ENCODE measurements at regions not wholly inside any gene's neighbourhood (a gene's known extent, or its start where the extent isn't known, plus 50 kb on each side); places are given as distances from the start of the nearest gene placed in this dataset.
A peak's percentile ranks its signal among the peaks of the same experiment; 100 is the strongest.

- DNase-seq (no peak), ATAC-seq (no peak)
- no peak overlapping the region for H3K27ac ChIP-seq (ENCODE audit: low read length)
- no peaks in the 10 kb centered on the region for H3K27me3 ChIP-seq (ENCODE audit: control insufficient read depth, insufficient read depth)
- intact Hi-C loops (cut with DNase I), result no loop called here
- H3K9me3 ChIP-seq (ENCODE audit: control insufficient read depth, low read length), result no peaks in the 10 kb centered on the region
- WGBS, result 95% methylated on average over 13 of the region's 13 CpGs
- no peaks in the 10 kb centered on the region for H3K4me1 ChIP-seq (ENCODE audit: control insufficient read depth, insufficient read depth, low read length)
- no peak overlapping the region for H3K4me3 ChIP-seq (ENCODE audit: low read length)
These were observed 122.8 kb upstream of the NOCT start for GRCh38 chr4:138892483-138893407.

GRCh38 chr4:138891631-138892031 is 124.0 kb upstream of the NOCT start:
- Histone ChIP-seq H3K9me3 (ENCODE audit: control insufficient read depth, low read length) (no peaks in the 10 kb centered on the region), H3K27ac (ENCODE audit: low read length) (no peak overlapping the region), H3K4me3 (ENCODE audit: low read length) (no peak overlapping the region), H3K27me3 (ENCODE audit: control insufficient read depth, insufficient read depth) (no peaks in the 10 kb centered on the region), H3K4me1 (ENCODE audit: control insufficient read depth, insufficient read depth, low read length) (no peaks in the 10 kb centered on the region)
- ATAC-seq (no peak), DNase-seq (no peak)
- intact Hi-C loops (cut with DNase I), result no loop called here
- WGBS, result 68% methylated on average over 6 of the region's 6 CpGs

DNA sequence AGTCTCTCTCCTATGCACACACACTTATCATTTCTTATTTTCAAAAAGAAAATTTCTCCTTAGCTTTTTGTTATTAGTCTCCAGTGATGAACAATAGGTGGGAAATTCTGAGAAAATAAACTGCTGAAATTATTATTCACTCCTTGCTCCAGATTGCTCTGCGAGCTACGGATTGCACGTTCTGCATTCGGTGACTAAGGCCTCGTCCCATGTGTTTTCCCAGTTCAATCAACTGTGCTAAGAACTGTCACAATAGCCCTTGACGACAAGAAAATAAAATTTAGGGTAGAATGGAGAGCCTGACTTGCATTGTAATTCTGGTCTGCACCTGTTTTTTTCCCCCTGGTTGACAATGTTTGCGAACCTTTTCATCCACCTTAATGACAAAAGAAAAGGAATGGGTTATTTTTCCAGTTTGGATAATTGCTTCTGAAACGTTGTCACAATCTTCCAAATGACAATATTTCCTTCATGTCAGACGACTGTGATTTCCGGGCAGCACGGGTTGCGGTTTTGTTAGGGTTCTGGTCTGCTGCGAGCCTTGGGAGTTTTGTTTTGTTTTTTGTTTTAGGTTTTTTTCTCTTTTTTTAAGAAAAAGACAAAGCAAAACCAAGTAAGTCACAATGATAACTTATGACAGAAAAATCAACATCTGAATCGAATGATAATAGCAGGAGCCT is 124.5 kb upstream of the NOCT start:
- no peaks in the 10 kb centered on the region for H3K27me3 ChIP-seq (ENCODE audit: control insufficient read depth, insufficient read depth)
- ATAC-seq, result no peak

DNA sequence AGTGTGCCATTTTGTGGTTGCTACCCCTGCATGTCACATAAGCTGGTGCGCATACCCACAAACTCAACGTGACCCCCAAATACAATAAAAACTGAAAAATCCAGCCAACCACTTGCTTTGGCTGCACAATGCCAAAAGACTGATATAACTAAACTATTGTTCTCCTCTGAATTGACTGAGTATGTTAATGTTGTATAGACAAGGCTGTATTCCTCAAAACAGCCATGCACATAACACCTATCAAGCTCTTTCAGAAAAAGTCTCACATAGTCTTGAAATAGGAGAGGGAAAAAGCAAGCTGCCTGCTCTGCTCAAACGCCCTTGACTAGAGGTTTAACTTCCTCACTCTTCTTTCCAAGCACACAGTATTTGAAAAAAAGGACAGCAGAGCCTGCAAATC is 126.4 kb upstream of the NOCT start:
- DNase-seq (no peak), ATAC-seq (no peak)
- H3K4me3 ChIP-seq (ENCODE audit: low read length), result no peak overlapping the region
- intact Hi-C loops (cut with DNase I), result no loop called here
- no peak overlapping the region for H3K27ac ChIP-seq (ENCODE audit: low read length)
- no peaks in the 10 kb centered on the region for H3K27me3 ChIP-seq (ENCODE audit: control insufficient read depth, insufficient read depth)
- no peaks in the 10 kb centered on the region for H3K9me3 ChIP-seq (ENCODE audit: control insufficient read depth, low read length)
- 79% methylated on average over 3 of the region's 3 CpGs for WGBS
- H3K4me1 ChIP-seq (ENCODE audit: control insufficient read depth, insufficient read depth, low read length), result no peaks in the 10 kb centered on the region

More for the DNA sequence above, 124.5 kb upstream of the NOCT start:
- Histone ChIP-seq H3K27ac (ENCODE audit: low read length) (no peak overlapping the region), H3K4me3 (ENCODE audit: low read length) (peak overlapping the region; percentile 23), H3K4me1 (ENCODE audit: control insufficient read depth, insufficient read depth, low read length) (no peaks in the 10 kb centered on the region), H3K9me3 (ENCODE audit: control insufficient read depth, low read length) (no peaks in the 10 kb centered on the region)
- 54% methylated on average over 14 of the region's 14 CpGs for WGBS
- no peak for DNase-seq
- intact Hi-C loops (cut with DNase I), result no loop called here

- WGBS, result 98% methylated on average over 6 of the region's 6 CpGs
- no peak overlapping the region for H3K4me3 ChIP-seq (ENCODE audit: low read length)
- H3K9me3 ChIP-seq (ENCODE audit: control insufficient read depth, low read length), result no peaks in the 10 kb centered on the region
- no peak overlapping the region for H3K27ac ChIP-seq (ENCODE audit: low read length)
- H3K4me1 ChIP-seq (ENCODE audit: control insufficient read depth, insufficient read depth, low read length), result no peaks in the 10 kb centered on the region
- intact Hi-C loops (cut with DNase I), result no loop called here
- no peak for ATAC-seq
- DNase-seq, result no peak
- H3K27me3 ChIP-seq (ENCODE audit: control insufficient read depth, insufficient read depth), result no peaks in the 10 kb centered on the region
These were observed 127.8 kb upstream of the NOCT start for GRCh38 chr4:138887741-138888140.

- WGBS, result 98% methylated on average over 4 of the region's 4 CpGs
- Histone ChIP-seq H3K9me3 (ENCODE audit: control insufficient read depth, low read length) (no peaks in the 10 kb centered on the region), H3K4me3 (ENCODE audit: low read length) (no peak overlapping the region), H3K27me3 (ENCODE audit: control insufficient read depth, insufficient read depth) (no peaks in the 10 kb centered on the region), H3K4me1 (ENCODE audit: control insufficient read depth, insufficient read depth, low read length) (no peaks in the 10 kb centered on the region), H3K27ac (ENCODE audit: low read length) (no peak overlapping the region)
- no peak for ATAC-seq
- intact Hi-C loops (cut with DNase I), result no loop called here
- no peak for DNase-seq
These were observed 128.2 kb upstream of the NOCT start for GRCh38 chr4:138887341-138887740.

DNA sequence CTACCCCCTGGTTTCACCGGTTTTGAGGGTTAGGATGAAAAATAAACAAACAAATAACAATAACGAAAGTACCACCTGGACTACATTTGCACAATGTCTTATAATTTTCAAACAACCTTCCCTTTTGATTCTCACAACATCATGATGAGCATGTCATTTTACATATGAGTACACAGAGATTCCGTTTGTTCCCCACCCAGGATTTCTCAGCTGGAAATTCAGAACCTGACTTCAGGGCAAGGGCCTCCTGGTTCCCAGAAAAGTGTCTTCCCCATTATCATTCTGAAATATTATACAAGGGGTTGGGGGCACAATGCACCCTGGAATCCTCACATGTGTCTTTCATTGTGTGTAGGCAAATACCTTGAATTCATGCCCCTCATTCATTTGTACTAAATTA is 135.8 kb upstream of the NOCT start:
- Histone ChIP-seq H3K4me3 (ENCODE audit: low read length) (no peak overlapping the region), H3K9me3 (ENCODE audit: control insufficient read depth, low read length) (no peaks in the 10 kb centered on the region), H3K27me3 (ENCODE audit: control insufficient read depth, insufficient read depth) (no peaks in the 10 kb centered on the region), H3K4me1 (ENCODE audit: control insufficient read depth, insufficient read depth, low read length) (no peaks in the 10 kb centered on the region), H3K27ac (ENCODE audit: low read length) (no peak overlapping the region)
- intact Hi-C loops (cut with DNase I), result no loop called here
- WGBS, result 91% methylated on average over 3 of the region's 3 CpGs
- DNase-seq (no peak), ATAC-seq (no peak)

- Histone ChIP-seq H3K9me3 (ENCODE audit: control insufficient read depth, low read length) (no peaks in the 10 kb centered on the region), H3K4me3 (ENCODE audit: low read length) (no peak overlapping the region), H3K27ac (ENCODE audit: low read length) (no peak overlapping the region), H3K4me1 (ENCODE audit: control insufficient read depth, insufficient read depth, low read length) (no peaks in the 10 kb centered on the region), H3K27me3 (ENCODE audit: control insufficient read depth, insufficient read depth) (no peaks in the 10 kb centered on the region)
- intact Hi-C loops (cut with DNase I), result no loop called here
- 74% methylated on average over 10 of the region's 10 CpGs for WGBS
- ATAC-seq, result no peak
- no peak for DNase-seq
These were observed 139.5 kb upstream of the NOCT start for GRCh38 chr4:138875891-138876608.

GRCh38 chr4:138871555-138871875 is 144.1 kb upstream of the NOCT start:
- intact Hi-C loops (cut with DNase I), result loop anchor here in 1 of 4 donors (5.0 kb wide), 1 partner anchor 834 kb away; no protein-coding TSS in a partner anchor
- DNase-seq, result no peak
- WGBS, result 67% methylated on average over 11 of the region's 11 CpGs
- Histone ChIP-seq H3K4me1 (ENCODE audit: control insufficient read depth, insufficient read depth, low read length) (no peaks in the 10 kb centered on the region), H3K27me3 (ENCODE audit: control insufficient read depth, insufficient read depth) (no peaks in the 10 kb centered on the region), H3K9me3 (ENCODE audit: control insufficient read depth, low read length) (no peaks in the 10 kb centered on the region), H3K4me3 (ENCODE audit: low read length) (no peak overlapping the region), H3K27ac (ENCODE audit: low read length) (no peak overlapping the region)
- ATAC-seq, result no peak

DNA sequence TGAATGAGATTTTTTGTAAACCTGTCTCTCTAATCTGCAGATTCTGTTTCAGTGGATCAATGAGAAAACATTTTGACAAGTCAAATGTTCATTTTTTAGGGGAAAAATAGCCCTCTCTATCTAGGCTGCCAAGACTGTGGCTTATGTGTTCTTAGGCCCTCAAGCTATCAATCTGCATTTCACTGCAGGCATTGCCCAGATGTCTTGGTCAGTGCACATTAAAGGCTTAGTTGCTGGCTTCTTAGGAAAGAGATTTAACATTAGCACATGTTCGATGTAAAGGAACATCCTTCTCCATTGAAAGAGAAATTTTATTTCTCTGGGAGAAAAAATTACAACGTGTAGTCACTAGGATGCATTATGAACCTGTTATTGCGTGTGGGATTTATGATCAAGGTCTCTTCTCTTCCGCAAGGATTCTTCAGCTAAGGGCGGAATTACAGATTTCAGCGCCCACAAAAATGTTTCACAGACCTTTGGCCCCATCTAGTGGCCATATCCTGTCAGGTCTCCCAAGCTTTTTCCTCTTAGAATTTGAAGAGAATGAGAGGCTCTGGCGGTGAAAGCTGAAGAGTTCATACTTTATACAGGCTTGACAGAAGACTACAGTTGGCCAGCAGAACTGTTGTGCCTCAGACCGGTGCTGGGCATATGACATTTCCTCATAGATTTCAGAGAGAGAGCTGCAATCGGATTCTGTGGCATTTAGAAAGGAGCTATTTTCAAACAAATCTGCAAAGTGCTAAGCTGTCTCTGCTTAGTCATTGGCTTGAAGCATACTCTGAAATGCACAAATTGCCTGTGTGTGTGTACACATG is 144.6 kb upstream of the NOCT start:
- Histone ChIP-seq H3K4me1 (ENCODE audit: control insufficient read depth, insufficient read depth, low read length) (no peaks in the 10 kb centered on the region), H3K27me3 (ENCODE audit: control insufficient read depth, insufficient read depth) (no peaks in the 10 kb centered on the region), H3K27ac (ENCODE audit: low read length) (no peak overlapping the region), H3K9me3 (ENCODE audit: control insufficient read depth, low read length) (no peaks in the 10 kb centered on the region), H3K4me3 (ENCODE audit: low read length) (no peak overlapping the region)
- WGBS, result 6% methylated on average over 9 of the region's 9 CpGs
- ATAC-seq, result peak; percentile 63 to 74
- peak in 2 of 3 donors; percentile 26 to 45 for DNase-seq
- intact Hi-C loops (cut with DNase I), result loop anchor here in 1 of 4 donors (5.0 kb wide), 1 partner anchor 834 kb away; no protein-coding TSS in a partner anchor

Measured in right cardiac atrium (tissue), 5 donors.